ENCODE measurements at regions not wholly inside any gene's neighbourhood (a gene's known extent, or its start where the extent isn't known, plus 50 kb on each side); places are given as distances from the start of the nearest gene placed in this dataset.

DNA sequence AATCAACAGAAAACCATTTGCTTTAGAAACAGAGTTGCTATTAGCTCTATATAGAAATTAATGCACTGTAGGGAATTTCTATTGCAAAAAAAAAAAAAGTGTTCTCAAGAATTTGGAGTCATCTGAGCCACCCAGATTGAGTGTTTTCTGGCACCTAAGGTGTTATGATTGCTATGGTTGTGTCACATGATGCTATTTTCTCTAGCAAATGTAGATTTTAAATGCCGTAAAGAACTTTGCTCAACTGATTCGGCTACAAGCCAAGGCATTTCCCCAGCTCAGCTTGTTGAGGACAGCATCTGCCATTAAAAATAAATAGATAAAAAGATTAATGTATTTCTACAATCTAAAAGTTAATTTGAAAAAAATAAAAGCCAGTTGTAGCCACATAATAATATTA lies 712.8 kb downstream of the FAT4 start:
- H3K27ac ChIP-seq = no peak overlapping the region
- CTCF ChIA-PET = no interaction called here
- POLR2A ChIA-PET (ENCODE audit: low non-redundant PET) = no interaction called here
- DNase-seq (ENCODE audit: low spot score) = no peak
- TF ChIP-seq, protein P1, sequence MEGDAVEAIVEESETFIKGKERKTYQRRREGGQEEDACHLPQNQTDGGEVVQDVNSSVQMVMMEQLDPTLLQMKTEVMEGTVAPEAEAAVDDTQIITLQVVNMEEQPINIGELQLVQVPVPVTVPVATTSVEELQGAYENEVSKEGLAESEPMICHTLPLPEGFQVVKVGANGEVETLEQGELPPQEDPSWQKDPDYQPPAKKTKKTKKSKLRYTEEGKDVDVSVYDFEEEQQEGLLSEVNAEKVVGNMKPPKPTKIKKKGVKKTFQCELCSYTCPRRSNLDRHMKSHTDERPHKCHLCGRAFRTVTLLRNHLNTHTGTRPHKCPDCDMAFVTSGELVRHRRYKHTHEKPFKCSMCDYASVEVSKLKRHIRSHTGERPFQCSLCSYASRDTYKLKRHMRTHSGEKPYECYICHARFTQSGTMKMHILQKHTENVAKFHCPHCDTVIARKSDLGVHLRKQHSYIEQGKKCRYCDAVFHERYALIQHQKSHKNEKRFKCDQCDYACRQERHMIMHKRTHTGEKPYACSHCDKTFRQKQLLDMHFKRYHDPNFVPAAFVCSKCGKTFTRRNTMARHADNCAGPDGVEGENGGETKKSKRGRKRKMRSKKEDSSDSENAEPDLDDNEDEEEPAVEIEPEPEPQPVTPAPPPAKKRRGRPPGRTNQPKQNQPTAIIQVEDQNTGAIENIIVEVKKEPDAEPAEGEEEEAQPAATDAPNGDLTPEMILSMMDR (conservative IDR thresholded peaks at IDR 0.05; ENCODE audit: low read depth) = no peak

GRCh38 chr4:126028876-126029275 lies 714.1 kb downstream of the FAT4 start:
- no peak overlapping the region for H3K27ac ChIP-seq
- ChIA-PET CTCF (no interaction called here), POLR2A (ENCODE audit: low non-redundant PET) (no interaction called here)
- TF ChIP-seq, protein P1 (conservative IDR thresholded peaks at IDR 0.05; ENCODE audit: low read depth) = no peak
- no peak for DNase-seq (ENCODE audit: low spot score)

DNA sequence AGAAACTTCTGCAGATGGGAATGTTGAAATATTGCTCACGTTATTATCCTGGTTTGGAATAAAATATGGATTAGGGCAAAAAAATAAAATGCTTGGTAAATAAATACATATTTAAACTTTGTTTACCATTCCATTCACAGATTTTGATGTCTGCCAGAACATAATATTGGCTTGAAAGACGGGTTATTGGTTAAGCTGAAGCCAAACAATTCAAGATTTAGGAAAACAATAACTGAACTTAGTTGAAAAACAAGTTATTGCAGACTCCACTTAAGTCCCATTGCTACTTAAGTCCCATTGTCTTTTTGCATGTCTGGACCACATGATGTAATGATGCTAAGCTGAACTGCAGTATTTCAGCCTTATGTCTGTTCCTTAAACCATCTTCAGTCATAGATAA lies 722.5 kb downstream of the FAT4 start:
- ChIA-PET POLR2A (ENCODE audit: low non-redundant PET) (no interaction called here), CTCF (no interaction called here)
- DNase-seq (ENCODE audit: low spot score) = no peak
- TF ChIP-seq, protein P1 (conservative IDR thresholded peaks at IDR 0.05; ENCODE audit: low read depth) = no peak
- H3K27ac ChIP-seq = no peak overlapping the region

- POLR2A ChIA-PET (ENCODE audit: low non-redundant PET) = no interaction called here
Observed at GRCh38 chr4:126038502-126039144, 723.9 kb downstream of the FAT4 start.

DNA sequence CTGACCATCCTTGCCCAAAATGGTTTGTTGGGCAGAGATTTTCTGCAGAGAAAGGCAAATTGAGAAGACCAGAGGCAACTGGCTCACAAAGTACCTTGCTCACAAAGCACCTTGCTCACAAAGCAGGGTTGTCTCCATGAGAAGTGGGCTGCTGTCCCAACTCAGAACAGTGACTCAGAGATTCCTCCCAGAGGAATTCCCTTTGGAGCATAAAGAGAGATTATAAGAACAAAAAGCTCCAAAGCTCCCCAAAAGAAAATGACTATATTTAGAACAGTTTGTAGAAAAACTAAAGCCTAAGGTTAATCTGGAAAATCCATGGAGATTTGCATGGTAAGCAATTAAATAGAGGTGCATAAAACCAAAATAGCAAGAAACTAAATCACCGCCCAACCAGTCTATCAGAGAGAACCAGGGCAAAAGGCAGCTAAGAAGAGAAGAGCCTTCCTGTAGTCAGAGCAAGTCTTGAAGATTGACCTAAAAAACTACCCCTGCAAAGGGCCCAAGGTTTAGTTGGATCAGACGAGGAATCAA lies 731.4 kb downstream of the FAT4 start:
- POLR2A ChIA-PET (ENCODE audit: low non-redundant PET) = no interaction called here
- H3K27ac ChIP-seq = no peak overlapping the region
- CTCF ChIA-PET = no interaction called here
- TF ChIP-seq, protein P1 (conservative IDR thresholded peaks at IDR 0.05; ENCODE audit: low read depth) = no peak
- DNase-seq (ENCODE audit: low spot score) = no peak

More at GRCh38 chr4:126038502-126039144, 723.9 kb downstream of the FAT4 start:
- TF ChIP-seq, protein P1 (conservative IDR thresholded peaks at IDR 0.05; ENCODE audit: low read depth) = no peak
- H3K27ac ChIP-seq = no peak overlapping the region
- DNase-seq (ENCODE audit: low spot score) = no peak
- CTCF ChIA-PET = no interaction called here

- no peak overlapping the region for H3K27ac ChIP-seq
- no peak for DNase-seq (ENCODE audit: low spot score)
- POLR2A ChIA-PET (ENCODE audit: low non-redundant PET) = no interaction called here
- TF ChIP-seq, protein P1 (conservative IDR thresholded peaks at IDR 0.05; ENCODE audit: low read depth) = no peak
- CTCF ChIA-PET = interaction anchor here (0.6 kb wide), 1 partner anchor 179 kb away, joined by 4 read pairs; no protein-coding TSS in a partner anchor
Observed at GRCh38 chr4:126047114-126047513, 732.4 kb downstream of the FAT4 start.

Measured in RWPE1 (cell line).